ENCODE measurements at regions not wholly inside any gene's neighbourhood (a gene's known extent, or its start where the extent isn't known, plus 50 kb on each side); places are given as distances from the start of the nearest gene placed in this dataset.

DNA sequence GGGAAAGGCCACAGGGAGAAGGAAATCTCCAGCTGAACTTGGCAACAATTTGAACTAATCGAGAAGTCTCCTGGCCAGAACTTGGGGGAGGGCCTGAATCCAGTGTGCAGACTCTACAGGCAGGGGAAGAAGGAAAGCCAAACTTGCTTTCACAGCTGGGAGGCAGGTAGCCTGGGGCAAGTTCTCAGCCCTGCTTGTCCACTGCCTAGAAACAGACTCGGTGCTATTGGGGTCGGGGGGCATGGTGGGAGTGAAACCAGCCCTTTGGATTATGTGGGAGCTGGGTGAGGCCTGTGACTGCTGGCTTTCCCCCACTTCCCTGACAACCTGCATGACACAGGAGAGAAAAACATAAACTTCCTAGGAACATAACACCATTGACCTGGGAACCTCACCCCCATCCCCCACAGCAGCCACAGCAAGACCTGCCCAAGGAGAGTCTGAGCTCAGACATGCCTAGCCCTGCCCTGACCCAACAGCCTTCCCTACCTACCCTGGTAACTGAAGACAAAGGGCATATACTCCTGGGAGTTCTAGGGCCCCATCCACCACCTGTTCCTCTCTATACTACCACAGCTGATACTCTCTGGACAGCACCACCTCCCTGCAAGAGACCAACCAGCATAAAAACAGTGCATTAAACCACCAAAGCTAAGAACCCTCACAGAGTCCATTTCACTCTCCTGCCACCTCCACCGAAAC lies 103.7 kb upstream of the MNS1 start:
- POLR2A ChIA-PET (ENCODE audit: unreplicated experiment), result no interaction called here
- Histone ChIP-seq H2AK9ac (replicated peaks; ENCODE audit: low read depth, low read length, poor library complexity) (no peak overlapping the region), H3K18ac (ENCODE audit: low read depth, low read length) (no peak overlapping the region), H3K9me1 (ENCODE audit: insufficient read depth, low read length) (no peaks in the 10 kb centered on the region), H3K4me2 (ENCODE audit: low read depth, low read length) (no peak overlapping the region), H3K36me3 (ENCODE audit: control insufficient read depth, insufficient read depth, low read length) (no peaks in the 10 kb centered on the region), H3K9me3 (ENCODE audit: control insufficient read depth, insufficient read depth, low read length) (no peaks in the 10 kb centered on the region), H2AFZ (replicated peaks; ENCODE audit: low read length, poor library complexity) (no peak overlapping the region), H3K27ac (ENCODE audit: insufficient read depth, low read length) (no peak overlapping the region), H4K5ac (ENCODE audit: low read depth, low read length) (no peak overlapping the region), H3K4me3 (ENCODE audit: insufficient read depth, low read depth, low read length) (no peak overlapping the region), H3K4ac (ENCODE audit: low read depth, low read length) (no peak overlapping the region), H3K14ac (replicated peaks; ENCODE audit: low read depth, low read length) (no peak overlapping the region), H2AK5ac (ENCODE audit: low read depth, low read length) (no peak overlapping the region), H2BK120ac (ENCODE audit: low read depth, low read length) (no peak overlapping the region), H2BK20ac (ENCODE audit: low read depth, low read length) (no peak overlapping the region), H4K20me1 (ENCODE audit: insufficient read depth, low read length) (no peaks in the 10 kb centered on the region), H3K23ac (ENCODE audit: low read depth, low read length) (no peak overlapping the region), H3K79me1 (ENCODE audit: low read depth in 1 of 2, low read length in 2 of 2) (no peaks in the 10 kb centered on the region), H2BK15ac (ENCODE audit: low read depth, low read length) (no peak overlapping the region), H3K4me1 (ENCODE audit: control insufficient read depth, insufficient read depth, low read length) (no peaks in the 10 kb centered on the region), H2BK5ac (ENCODE audit: low read depth, low read length, poor library complexity, severe bottlenecking) (no peak overlapping the region), H4K8ac (ENCODE audit: low read depth in 2 of 2, low read length in 2 of 2) (no peak overlapping the region), H3K56ac (ENCODE audit: extremely low read depth, insufficient read depth, low read length) (no peak overlapping the region), H4K91ac (ENCODE audit: insufficient read depth, low read depth, low read length) (no peak overlapping the region), H3K9ac (ENCODE audit: low read depth, low read length) (no peak overlapping the region), H3K27me3 (ENCODE audit: control insufficient read depth, insufficient read depth, low read length) (no peaks in the 10 kb centered on the region)
- in situ Hi-C loops (cut with MboI; ENCODE audit: low sequenced_read_pairs) (no loop called here), intact Hi-C loops (cut with micrococcal nuclease) (no loop called here), dilution Hi-C loops (cut with HindIII; ENCODE audit: low sequenced_read_pairs, unreplicated experiment) (no loop called here)
- BruUV-seq (replicated peaks), result no TSS peak
- ATAC-seq (ENCODE audit: low read depth) (no peak), DNase-seq (no peak)
- TF ChIP-seq MAZ (IDR thresholded peaks at IDR 0.05; ENCODE audit: borderline replicate concordance, low read depth, low read length), result no peak
- no peak for TF ChIP-seq NFE2L2 (IDR thresholded peaks at IDR 0.05; ENCODE audit: low read depth, low read length)
- no peak for TF ChIP-seq RAD21 (IDR thresholded peaks at IDR 0.05; ENCODE audit: low read length)
- no peak for TF ChIP-seq POLR2A (IDR thresholded peaks at IDR 0.05; ENCODE audit: low read depth, low read length)
- TF ChIP-seq, protein P1, sequence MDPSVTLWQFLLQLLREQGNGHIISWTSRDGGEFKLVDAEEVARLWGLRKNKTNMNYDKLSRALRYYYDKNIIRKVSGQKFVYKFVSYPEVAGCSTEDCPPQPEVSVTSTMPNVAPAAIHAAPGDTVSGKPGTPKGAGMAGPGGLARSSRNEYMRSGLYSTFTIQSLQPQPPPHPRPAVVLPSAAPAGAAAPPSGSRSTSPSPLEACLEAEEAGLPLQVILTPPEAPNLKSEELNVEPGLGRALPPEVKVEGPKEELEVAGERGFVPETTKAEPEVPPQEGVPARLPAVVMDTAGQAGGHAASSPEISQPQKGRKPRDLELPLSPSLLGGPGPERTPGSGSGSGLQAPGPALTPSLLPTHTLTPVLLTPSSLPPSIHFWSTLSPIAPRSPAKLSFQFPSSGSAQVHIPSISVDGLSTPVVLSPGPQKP (IDR thresholded peaks at IDR 0.05; ENCODE audit: borderline replicate concordance, low read depth, low read length), result no peak
- no peak for TF ChIP-seq BHLHE40 (IDR thresholded peaks at IDR 0.05; ENCODE audit: low read depth, low read length)
- TF ChIP-seq CEBPB (IDR thresholded peaks at IDR 0.05; ENCODE audit: low read depth, low read length), result no peak
- TF ChIP-seq, protein P2, sequence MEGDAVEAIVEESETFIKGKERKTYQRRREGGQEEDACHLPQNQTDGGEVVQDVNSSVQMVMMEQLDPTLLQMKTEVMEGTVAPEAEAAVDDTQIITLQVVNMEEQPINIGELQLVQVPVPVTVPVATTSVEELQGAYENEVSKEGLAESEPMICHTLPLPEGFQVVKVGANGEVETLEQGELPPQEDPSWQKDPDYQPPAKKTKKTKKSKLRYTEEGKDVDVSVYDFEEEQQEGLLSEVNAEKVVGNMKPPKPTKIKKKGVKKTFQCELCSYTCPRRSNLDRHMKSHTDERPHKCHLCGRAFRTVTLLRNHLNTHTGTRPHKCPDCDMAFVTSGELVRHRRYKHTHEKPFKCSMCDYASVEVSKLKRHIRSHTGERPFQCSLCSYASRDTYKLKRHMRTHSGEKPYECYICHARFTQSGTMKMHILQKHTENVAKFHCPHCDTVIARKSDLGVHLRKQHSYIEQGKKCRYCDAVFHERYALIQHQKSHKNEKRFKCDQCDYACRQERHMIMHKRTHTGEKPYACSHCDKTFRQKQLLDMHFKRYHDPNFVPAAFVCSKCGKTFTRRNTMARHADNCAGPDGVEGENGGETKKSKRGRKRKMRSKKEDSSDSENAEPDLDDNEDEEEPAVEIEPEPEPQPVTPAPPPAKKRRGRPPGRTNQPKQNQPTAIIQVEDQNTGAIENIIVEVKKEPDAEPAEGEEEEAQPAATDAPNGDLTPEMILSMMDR (conservative IDR thresholded peaks at IDR 0.05; ENCODE audit: low read depth, low read length), result no peak
- no peak for TF ChIP-seq MXI1 (IDR thresholded peaks at IDR 0.05; ENCODE audit: borderline replicate concordance, low read depth, low read length)
- no peak for TF ChIP-seq SMC3 (IDR thresholded peaks at IDR 0.05; ENCODE audit: low read depth, low read length)
- no peak for TF ChIP-seq CHD1 (IDR thresholded peaks at IDR 0.05; ENCODE audit: low read depth, low read length)
- WGBS, 2 experiments (ENCODE audit: extremely low coverage in 2 of 2, insufficient read length in 1 of 2), result no CpG with 5 or more reads among the region's 4 CpGs
- CTCF ChIA-PET, result no interaction called here
